Heart left ventricle (tissue), 16 donors: ENCODE measurements at regions not wholly inside any gene's neighbourhood (a gene's known extent, or its start where the extent isn't known, plus 50 kb on each side); places are given as distances from the start of the nearest gene placed in this dataset.

Experiments used
- ATAC-seq, 4 donors: fragments of 200-7000 bp; cut with Tn5 transposase; one replicate each; pipeline ENCODE4 v1.9.1; 2020 to 2022; ENCODE audit warnings: moderate library complexity in 4 of 4, mild to moderate bottlenecking in 3 of 4, moderate number of reproducible peaks in 1 of 4
- DNase-seq, 5 donors: peaks; one replicate each; pipeline ENCODE4 v3.0.0-alpha.2; 2020
- H3K27ac ChIP-seq, 12 donors: fragments of 200-600 bp; sonication (generic) in 4 of 12; one replicate each; pipeline versions ENCODE4 v1.5.0 to v1.8.0; 2016 to 2022; ENCODE audit warnings: mild to moderate bottlenecking in 2 of 12
- H3K27me3 ChIP-seq, 9 donors: fragments of 200-600 bp; sonication (generic) in 2 of 9; one replicate each; pipeline versions ENCODE4 v1.5.1 to v1.8.0; 2016 to 2022; ENCODE audit warnings: mild to moderate bottlenecking in 3 of 9
- H3K36me3 ChIP-seq, 9 donors: fragments of 200-600 bp; sonication (generic) in 2 of 9; one replicate each; pipeline versions ENCODE4 v1.5.0 to v1.8.0; 2018 to 2022; ENCODE audit warnings: mild to moderate bottlenecking in 2 of 9
- H3K4me1 ChIP-seq, 12 donors: fragments of 200-600 bp; sonication (generic) in 4 of 12; one replicate each; pipeline versions ENCODE4 v1.5.0 to v1.8.0; 2016 to 2022; ENCODE audit warnings: mild to moderate bottlenecking in 3 of 12
- H3K4me3 ChIP-seq, 12 donors: fragments of 200-600 bp; sonication (generic) in 4 of 12; one replicate each; pipeline versions ENCODE4 v1.5.0 to v1.8.0; 2017 to 2022; ENCODE audit warnings: mild to moderate bottlenecking in 9 of 12, moderate library complexity in 4 of 12
- H3K9me3 ChIP-seq, 12 donors: fragments of 200-600 bp; sonication (generic) in 4 of 12; one replicate each; pipeline versions ENCODE4 v1.5.0 to v1.8.0; 2016 to 2022; ENCODE audit warnings: mild to moderate bottlenecking in 1 of 12
- POLR2A ChIP-seq, 2 donors: fragments of 450-650 bp; IDR thresholded peaks; one replicate each; pipeline ENCODE4 v1.6.1; 2017; ENCODE audit warnings: antibody characterized with exemption in 2 of 2, mild to moderate bottlenecking in 2 of 2, moderate library complexity in 2 of 2
- WGBS, 4 donors: extraction: QIAGEN DNeasy Blood & Tissue Kit in 2 of 4; methylation state at CpG; one replicate each; pipeline versions ENCODE4 v1.1.5 to v1.1.7; 2013 to 2018; 5-methylcytosine and 5-hydroxymethylcytosine counted together
- intact Hi-C, 10 donors: fragments of 100-400 bp; cut with DNase I; formaldehyde crosslinking; loops; one replicate each; pipeline versions ENCODE4 v1.11.1 to v1.14.2; 2022
- TF ChIP-seq, protein P1 (sequence below), 12 donors: fragments of 200-600 bp; sonication (generic) in 4 of 12; IDR thresholded peaks; one replicate each; pipeline versions ENCODE4 v1.5.0 to v1.8.0; 2018 to 2022; ENCODE audit warnings: antibody characterized with exemption in 12 of 12, mild to moderate bottlenecking in 5 of 12
- donor health status: ischemic (EF 13 %, LVEDD 7.1; RV severe dilation, severe dysfunction).
- donor health status: healthy with polysubstance abuse.
- donor health status: DM: no; HTN: yes; CAD: no.
- donor health status: DM: no; HTN: no; CAD: no.
- donor health status: ischemic (EF 25% LVEDD 6.9; RV normal size, moderate dysfunction).
- donor health status: ischemic (EF 25% LVEDD 5.7; RV mildly dilated, moderate dysfunction).
- donor health status: healthy.
- donor health status: DM: yes; HTN: yes; CAD: no.
- donor health status: ischemic (EF 35%, LVEDD 5.7; RV mildly dilated, moderate dysfunction).
- donor health status: nonischemic (EF 11% LVEDD 7.7; RV severe dilation, severe dysfunction).
- donor health status: DM: yes; HTN: yes; CAD: no.
- donor health status: PGD.
- donor health status: ischemic (EF 29% LVEDD 5.4; RV normal size, mild dysfunction).
- donor health status: nonischemic (EF 23%, LVEDD 6.1; RV moderate dilation, normal function).

DNA sequence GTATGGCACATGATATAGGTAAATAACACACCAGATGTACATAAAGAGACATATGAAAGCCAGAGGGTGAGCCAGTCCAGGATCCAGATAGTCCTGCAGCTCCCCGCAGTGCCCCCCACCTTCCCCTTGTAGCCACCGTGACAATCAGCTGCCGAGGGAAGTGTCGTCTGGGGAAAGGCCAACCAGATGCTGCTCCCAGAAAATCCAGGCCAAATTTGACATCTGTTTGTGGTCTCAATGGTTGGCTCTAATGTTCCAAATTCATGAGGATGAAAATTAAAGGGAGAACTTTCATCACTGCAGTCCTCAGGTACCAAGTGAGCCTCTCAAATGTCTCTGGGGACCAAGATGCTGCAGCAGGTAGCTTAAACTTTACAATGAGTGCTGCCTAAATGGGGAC lies 210.3 kb downstream of the PTEN start:
- DNase-seq (no peak), ATAC-seq (no peak)
- no peak for TF ChIP-seq POLR2A (IDR thresholded peaks at IDR 0.05)
- TF ChIP-seq, protein P1, sequence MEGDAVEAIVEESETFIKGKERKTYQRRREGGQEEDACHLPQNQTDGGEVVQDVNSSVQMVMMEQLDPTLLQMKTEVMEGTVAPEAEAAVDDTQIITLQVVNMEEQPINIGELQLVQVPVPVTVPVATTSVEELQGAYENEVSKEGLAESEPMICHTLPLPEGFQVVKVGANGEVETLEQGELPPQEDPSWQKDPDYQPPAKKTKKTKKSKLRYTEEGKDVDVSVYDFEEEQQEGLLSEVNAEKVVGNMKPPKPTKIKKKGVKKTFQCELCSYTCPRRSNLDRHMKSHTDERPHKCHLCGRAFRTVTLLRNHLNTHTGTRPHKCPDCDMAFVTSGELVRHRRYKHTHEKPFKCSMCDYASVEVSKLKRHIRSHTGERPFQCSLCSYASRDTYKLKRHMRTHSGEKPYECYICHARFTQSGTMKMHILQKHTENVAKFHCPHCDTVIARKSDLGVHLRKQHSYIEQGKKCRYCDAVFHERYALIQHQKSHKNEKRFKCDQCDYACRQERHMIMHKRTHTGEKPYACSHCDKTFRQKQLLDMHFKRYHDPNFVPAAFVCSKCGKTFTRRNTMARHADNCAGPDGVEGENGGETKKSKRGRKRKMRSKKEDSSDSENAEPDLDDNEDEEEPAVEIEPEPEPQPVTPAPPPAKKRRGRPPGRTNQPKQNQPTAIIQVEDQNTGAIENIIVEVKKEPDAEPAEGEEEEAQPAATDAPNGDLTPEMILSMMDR (IDR thresholded peaks at IDR 0.05), result no peak
- H3K4me3 ChIP-seq, result no peak overlapping the region
- H3K36me3 ChIP-seq, result no peaks in the 10 kb centered on the region
- WGBS, 4 donors, result 46 to 84% (median 63%) methylated on average over 4 of the region's 4 CpGs
- H3K27ac ChIP-seq, result no peak overlapping the region
- no peaks in the 10 kb centered on the region for H3K9me3 ChIP-seq
- no peaks in the 10 kb centered on the region for H3K27me3 ChIP-seq
- intact Hi-C loops, result no loop called here
- H3K4me1 ChIP-seq, result peaks cover 0 to 27% (median 0%) of the 10 kb centered on the region in 12 donors

DNA sequence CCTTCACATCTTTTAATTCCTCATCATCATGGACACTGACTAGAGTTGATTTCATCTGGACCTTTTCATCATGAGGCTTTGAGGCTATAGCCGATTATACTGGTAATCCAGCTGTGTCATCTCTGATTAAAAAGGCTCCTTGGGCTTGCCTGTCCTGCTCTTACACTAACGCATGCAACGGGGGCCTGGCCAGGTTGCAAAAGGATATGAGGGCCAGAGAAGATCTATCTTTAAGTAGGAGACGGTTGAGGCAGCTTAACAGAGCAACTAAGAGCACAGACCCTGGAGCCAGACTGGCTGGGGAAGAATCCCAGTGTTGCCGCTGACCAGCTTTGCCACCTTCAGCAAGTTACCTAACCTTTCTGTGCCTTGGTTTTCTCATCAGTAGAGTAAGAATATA lies 211.5 kb downstream of the PTEN start:
- DNase-seq (no peak), ATAC-seq (no peak)
- no peak overlapping the region for H3K4me3 ChIP-seq
- H3K9me3 ChIP-seq, result no peaks in the 10 kb centered on the region
- H3K4me1 ChIP-seq, result peaks cover 0 to 19% (median 0%) of the 10 kb centered on the region in 12 donors
- 89 to 96% (median 94%) methylated on average over 5 of the region's 5 CpGs for WGBS, 4 donors
- TF ChIP-seq, protein P1 (IDR thresholded peaks at IDR 0.05), result no peak
- no peak for TF ChIP-seq POLR2A (IDR thresholded peaks at IDR 0.05)
- H3K36me3 ChIP-seq, result no peaks in the 10 kb centered on the region
- H3K27me3 ChIP-seq, result no peaks in the 10 kb centered on the region
- H3K27ac ChIP-seq, result no peak overlapping the region
- intact Hi-C loops, result no loop called here

DNA sequence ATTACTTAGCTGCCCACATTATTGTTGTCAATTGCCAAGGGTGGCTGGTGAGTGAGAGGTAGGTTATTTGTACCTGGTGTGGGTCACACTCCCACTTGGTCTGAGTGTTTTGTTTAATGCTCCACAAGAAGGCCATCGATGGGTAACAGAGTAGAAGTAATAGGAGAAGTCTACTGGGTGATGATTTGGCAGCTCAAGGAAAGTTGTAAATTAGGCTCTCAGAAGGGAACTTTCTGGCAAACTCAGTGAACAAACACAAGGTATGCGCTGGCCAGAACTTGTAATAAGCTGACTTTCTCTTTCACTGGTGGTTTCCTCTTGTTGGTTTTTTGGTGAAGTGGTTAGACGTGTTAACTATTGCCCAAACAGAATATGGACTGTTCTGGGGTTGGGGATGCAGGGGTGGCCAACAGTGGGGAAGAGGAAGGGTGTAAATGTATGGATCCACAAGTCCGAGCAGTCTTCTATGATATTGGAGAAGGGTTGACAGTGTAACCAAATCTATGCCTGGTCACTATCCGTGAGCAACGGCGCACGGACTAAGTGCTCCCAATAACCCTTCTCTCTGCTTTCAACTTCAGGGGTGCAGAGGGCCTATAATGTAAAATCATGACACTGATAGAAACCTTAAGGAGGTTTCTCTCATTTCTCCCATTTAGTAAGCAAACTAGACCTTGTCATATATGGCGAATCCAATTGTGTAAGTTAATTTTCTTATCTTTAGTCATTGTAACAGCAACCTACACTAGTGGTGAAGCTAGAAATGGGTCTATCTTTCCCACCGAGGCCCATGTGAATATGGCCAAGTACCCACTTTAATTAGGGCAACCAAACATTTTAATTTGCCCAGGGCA lies 212.8 kb downstream of the PTEN start:
- DNase-seq (no peak), ATAC-seq (no peak)
- Histone ChIP-seq H3K36me3 (no peaks in the 10 kb centered on the region), H3K4me3 (no peak overlapping the region), H3K27me3 (no peaks in the 10 kb centered on the region), H3K9me3 (no peaks in the 10 kb centered on the region), H3K4me1 (peaks cover 0 to 15% (median 0%) of the 10 kb centered on the region in 12 donors), H3K27ac (no peak overlapping the region)
- 93 to 94% (median 94%) methylated on average over 10 of the region's 10 CpGs for WGBS, 4 donors
- TF ChIP-seq, protein P1 (IDR thresholded peaks at IDR 0.05), result no peak
- TF ChIP-seq POLR2A (IDR thresholded peaks at IDR 0.05), result no peak
- intact Hi-C loops, result no loop called here

DNA sequence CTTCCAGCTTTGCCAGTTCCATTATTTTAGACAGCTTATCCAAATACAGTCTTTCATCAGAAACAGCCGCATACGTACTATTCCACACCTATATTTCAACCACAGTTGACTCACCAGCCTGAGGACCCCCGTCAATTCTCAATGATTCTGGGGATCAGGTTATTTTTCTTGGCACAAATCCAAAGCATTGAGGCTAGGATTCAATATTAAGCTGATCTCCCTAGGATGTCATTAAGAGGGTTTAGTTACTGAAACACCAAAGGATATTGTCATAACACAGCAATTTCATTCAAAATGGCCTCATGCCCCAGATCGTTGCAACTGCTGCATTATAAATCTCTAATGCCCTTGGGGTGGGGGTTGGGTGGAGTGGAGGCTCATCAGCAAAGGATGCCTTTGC lies 214.6 kb downstream of the PTEN start:
- Histone ChIP-seq H3K27ac (no peak overlapping the region), H3K27me3 (no peaks in the 10 kb centered on the region), H3K36me3 (no peaks in the 10 kb centered on the region), H3K9me3 (no peaks in the 10 kb centered on the region), H3K4me3 (no peak overlapping the region), H3K4me1 (peaks cover 0 to 21% (median 0%) of the 10 kb centered on the region in 12 donors)
- intact Hi-C loops, result no loop called here
- 80 to 92% (median 89%) methylated on average over 4 of the region's 4 CpGs for WGBS, 4 donors
- ATAC-seq (no peak), DNase-seq (no peak)
- TF ChIP-seq, protein P1 (IDR thresholded peaks at IDR 0.05), result no peak
- TF ChIP-seq POLR2A (IDR thresholded peaks at IDR 0.05), result no peak
